RWPE1 (cell line): ENCODE measurements at regions not wholly inside any gene's neighbourhood (a gene's known extent, or its start where the extent isn't known, plus 50 kb on each side); places are given as distances from the start of the nearest gene placed in this dataset.

Source experiments
- CTCF ChIA-PET: fragments of 350-600 bp; sonication (Branson Sonifier 250); formaldehyde crosslinking; extraction: SDS; loops from one replicate; lab custom pipeline; 2021; lab: Yijun Ruan, JAX
- POLR2A ChIA-PET: fragments of 400-600 bp; formaldehyde crosslinking; extraction: SDS; loops from one replicate; lab custom pipeline; 2020; ENCODE audit warnings: antibody characterized with exemption; ENCODE audit not compliant: low non-redundant PET; lab: Yijun Ruan, JAX
- DNase-seq: peaks from one replicate; pipeline ENCODE4 v3.0.0; 2012; ENCODE audit warnings: low spot score
- H3K27ac ChIP-seq: fragments of 450-650 bp; 2 replicates; pipeline ENCODE4 v1.5.1; 2017
- CTCF ChIP-seq: fragments of 450-650 bp; conservative IDR thresholded peaks from 2 replicates; pipeline ENCODE4 v1.5.1; 2017; ENCODE audit warnings: low read depth, mild to moderate bottlenecking

DNA sequence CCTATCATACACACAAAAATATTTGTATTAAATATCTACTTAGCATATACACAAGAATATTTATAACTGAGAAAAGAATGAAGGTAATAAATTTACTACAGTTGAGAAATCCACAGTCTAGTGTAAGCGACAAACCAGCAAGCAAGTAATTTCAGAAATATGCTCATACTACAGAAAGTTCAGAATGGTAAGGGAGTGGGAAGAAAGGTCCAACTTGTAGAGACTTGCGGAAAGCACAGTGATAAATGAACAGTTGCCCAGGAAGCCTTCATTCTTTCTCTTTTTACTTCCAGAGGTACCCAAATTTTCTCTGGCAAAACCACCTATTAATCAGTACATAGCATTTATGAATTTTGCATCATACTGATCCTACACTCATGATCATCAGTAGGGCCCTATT lies 438.1 kb upstream of the PCDH10 start:
- CTCF ChIA-PET: no interaction called here
- POLR2A ChIA-PET: no interaction called here
- no peak for TF ChIP-seq CTCF
- H3K27ac ChIP-seq: no peak overlapping the region
- DNase-seq: no peak

GRCh38 chr4:132737344-132737743 lies 411.8 kb upstream of the PCDH10 start:
- H3K27ac ChIP-seq: no peak overlapping the region
- POLR2A ChIA-PET: no interaction called here
- no peak for TF ChIP-seq CTCF
- no peak for DNase-seq
- CTCF ChIA-PET: no interaction called here

DNA sequence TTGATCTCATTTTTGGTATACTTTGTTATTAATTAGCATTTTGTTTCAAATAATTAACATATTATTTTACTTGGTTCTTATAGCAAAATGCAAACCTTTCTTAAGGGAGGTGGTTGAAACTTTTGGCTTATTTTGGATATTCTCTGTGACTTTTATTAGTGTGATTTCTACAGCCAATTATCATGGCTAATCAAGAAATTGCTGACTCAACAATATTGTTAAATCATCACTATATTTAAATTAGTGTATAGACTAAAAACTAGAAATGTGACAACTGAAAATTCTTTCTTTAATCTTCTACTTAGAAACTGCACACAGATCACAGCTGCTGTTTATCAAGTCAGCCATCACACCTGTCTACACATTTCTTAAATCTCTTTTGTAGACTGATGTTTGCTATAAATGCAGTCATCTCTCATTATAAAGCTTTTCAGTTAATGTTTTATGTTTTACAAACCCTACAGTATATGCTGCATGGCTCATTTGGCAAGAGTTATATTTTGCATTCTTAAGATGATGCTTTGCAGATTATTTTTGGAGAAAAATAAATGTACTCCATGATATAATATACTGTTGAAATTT lies 389.8 kb upstream of the PCDH10 start:
- TF ChIP-seq CTCF: no peak
- CTCF ChIA-PET: interaction anchor here (0.6 kb wide), 1 partner anchor 1529 kb away, joined by 3 read pairs; no protein-coding TSS in a partner anchor
- H3K27ac ChIP-seq: no peak overlapping the region
- POLR2A ChIA-PET: no interaction called here
- no peak for DNase-seq

- no peak for DNase-seq
- CTCF ChIA-PET: no interaction called here
- POLR2A ChIA-PET: no interaction called here
- TF ChIP-seq CTCF: no peak
- H3K27ac ChIP-seq: no peak overlapping the region
Measured at GRCh38 chr4:132763465-132763864, 385.6 kb upstream of the PCDH10 start.

DNA sequence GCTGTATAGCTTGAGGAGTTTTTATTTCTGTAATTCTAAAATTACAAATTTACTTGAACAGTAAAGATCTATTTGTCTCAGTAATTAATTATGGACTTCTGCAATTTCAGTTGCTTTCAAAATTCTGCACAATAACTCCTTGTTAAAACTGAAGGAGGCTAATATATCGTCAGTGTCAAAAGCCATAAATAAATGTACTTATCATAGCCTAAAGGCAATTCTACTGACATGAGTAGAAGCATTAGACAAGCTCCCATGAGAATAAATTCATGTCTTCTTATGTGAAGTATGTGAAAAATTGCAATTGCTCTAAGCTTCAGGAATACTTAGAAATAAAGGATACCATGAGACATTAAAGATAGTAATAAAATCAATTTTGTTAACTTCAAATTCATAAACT lies 381.2 kb upstream of the PCDH10 start:
- DNase-seq: no peak
- CTCF ChIA-PET: no interaction called here
- POLR2A ChIA-PET: no interaction called here
- no peak overlapping the region for H3K27ac ChIP-seq
- no peak for TF ChIP-seq CTCF

DNA sequence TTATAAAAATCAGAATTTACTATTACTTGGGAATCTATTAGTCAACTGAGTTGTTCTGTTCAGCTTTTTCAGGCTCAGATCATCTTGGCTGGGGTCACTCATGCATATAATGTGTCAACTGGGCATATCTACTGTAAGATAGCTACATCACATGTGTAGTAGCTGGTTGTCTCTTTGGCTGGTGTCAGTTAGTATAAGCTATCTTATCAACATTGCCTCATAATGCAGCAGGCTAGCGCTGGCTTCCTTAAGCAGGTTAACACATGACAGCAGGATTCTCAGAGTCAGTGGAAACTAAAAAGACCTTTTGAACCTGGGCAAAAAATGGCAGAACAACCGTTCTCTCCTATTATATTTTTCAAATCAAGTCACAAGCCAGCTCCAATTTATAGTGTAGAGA lies 378.3 kb upstream of the PCDH10 start:
- no peak for DNase-seq
- POLR2A ChIA-PET: no interaction called here
- H3K27ac ChIP-seq: no peak overlapping the region
- TF ChIP-seq CTCF: no peak
- CTCF ChIA-PET: no interaction called here
